ENCODE measurements at regions not wholly inside any gene's neighbourhood (a gene's known extent, or its start where the extent isn't known, plus 50 kb on each side); places are given as distances from the start of the nearest gene placed in this dataset.
A peak's percentile ranks its signal among the peaks of the same experiment; 100 is the strongest.
"Not testable (repeated sequence)": the region's sequence is repeated elsewhere in the genome, so short reads cannot be mapped to it uniquely, and the experiment has no call there.

DNA sequence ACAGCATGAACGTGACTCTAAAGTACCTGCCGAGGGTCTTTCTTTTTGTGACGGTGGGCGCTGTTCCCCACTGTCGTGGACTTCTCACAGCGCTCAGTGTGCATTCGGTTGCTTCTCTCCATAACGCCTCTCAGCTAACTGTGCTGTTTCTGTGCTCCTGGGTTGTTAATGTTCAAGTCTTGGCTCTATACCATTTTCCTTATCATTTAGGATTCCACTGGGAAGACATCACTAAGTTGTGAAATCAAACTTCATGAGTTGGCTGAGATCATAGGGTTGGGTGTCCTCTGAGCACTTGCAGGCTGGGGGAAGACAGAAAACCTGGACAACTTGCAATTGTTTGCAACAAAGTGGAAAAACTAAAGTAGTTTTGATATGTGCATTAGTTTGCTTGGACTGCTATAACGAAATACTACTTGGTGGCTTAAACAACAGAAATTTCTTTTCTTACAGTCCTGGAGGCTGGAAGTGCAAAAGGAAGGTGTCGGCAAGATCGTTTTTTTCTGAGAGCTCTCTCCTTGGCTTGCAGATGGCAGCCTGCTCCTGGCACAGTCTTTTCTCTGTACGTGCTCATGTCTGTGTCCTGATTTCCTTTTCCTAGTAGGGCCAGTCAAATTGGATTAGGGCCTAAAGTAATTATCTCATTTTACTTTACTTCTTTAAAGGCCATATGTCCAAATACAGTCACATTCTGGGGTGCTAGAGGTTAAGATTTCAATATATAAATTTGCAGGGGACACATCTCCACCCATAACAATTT, 270.0 kb upstream of the PLGLB2 start:
- not testable (repeated sequence) for DNase-seq (ENCODE audit: low read depth); H3K4me3 ChIP-seq (ENCODE audit: low read length)

DNA sequence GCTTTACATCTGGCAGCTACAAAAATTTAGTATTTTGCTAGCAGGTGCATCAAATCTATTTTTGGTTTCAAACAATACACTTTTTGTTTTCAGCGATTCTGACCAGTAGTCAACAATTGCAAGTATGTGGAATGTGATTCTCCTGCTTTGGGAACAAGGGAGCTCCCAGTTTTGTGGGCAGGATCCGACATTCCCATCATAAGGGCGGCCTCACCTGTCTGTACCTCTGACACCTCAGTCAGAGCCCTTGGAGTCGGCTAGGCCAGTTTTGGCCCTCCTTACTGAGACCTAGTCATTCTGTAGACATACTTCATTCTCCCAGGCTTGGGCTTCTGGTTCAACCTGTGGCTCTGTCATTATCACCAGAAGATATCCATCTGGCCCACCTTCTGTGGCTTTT, 269.0 kb upstream of the PLGLB2 start:
- not testable (repeated sequence) for H3K4me3 ChIP-seq (ENCODE audit: low read length); DNase-seq (ENCODE audit: low read depth)

DNA sequence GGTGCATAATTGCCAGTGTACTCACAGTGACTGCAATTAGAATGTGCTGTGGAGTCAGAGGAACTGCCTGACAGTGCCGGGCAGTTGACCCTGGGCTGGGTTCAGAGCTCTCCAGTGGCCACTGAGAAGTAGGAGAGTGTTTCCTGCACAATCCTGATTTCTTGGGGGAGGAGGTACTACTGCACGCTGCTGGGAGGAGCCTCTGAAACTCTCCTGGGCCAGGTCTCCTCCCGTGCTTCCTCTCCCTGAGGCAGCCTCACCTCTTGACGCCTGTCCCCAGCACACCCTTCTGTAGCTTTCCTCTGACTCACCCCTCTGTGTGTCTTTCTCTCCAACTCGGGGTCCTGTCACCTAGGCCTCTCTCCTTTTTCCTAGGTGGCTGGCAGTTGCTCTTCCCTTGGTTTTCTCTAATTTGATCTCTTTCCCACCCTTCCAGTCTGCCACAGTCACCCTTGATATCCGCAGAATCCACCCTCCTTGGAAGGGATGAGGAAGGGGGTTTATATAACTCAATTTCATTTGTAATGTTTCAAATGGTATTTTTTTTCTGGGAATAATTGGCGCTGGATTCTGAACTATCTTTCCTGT, 264.7 kb upstream of the PLGLB2 start:
- DNase-seq (ENCODE audit: low read depth), result not testable (repeated sequence)

DNA sequence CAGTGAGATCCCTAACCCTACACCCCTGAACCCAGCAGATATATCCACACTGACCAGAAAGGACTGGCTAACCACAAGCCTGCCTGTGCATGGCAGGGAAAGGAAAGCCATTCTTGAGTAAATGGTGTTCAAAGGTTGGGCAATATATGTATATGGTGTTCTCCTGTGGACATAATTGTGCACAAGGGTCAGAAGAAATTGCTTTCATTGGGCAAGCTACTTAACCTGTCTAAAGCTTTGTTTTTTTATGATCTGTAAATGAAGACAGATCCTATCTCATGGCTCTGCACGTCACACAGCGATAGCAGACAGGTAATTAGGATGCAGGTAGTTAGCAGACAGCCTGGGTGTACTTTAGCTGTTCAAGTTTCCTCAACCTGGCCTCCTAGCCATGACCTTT, 263.5 kb upstream of the PLGLB2 start:
- H3K4me3 ChIP-seq (ENCODE audit: low read length); DNase-seq (ENCODE audit: low read depth): not testable (repeated sequence)

More for the DNA sequence above, 264.7 kb upstream of the PLGLB2 start:
- H3K4me3 ChIP-seq (ENCODE audit: low read length), result not testable (repeated sequence)

DNA sequence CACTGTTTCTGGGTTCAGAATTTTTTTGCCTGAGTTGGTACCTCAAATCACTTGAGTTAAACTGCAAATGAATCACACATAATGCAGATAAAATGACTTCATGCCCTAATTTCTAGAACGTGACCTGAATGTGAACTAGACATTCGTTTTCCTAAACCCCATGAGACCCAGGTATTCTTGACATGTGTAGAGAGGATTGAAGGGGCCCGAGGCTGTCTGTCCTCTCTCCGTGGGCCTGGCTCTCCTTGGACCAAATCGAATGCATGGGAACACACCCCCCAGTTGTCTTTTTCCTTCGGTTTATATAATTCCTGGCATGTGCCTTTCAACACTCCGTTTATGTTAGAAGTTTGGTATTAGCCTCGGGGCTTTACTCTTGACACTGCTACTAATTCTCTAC, 262.4 kb upstream of the PLGLB2 start:
- DNase-seq (ENCODE audit: low read depth); H3K4me3 ChIP-seq (ENCODE audit: low read length): not testable (repeated sequence)

DNA sequence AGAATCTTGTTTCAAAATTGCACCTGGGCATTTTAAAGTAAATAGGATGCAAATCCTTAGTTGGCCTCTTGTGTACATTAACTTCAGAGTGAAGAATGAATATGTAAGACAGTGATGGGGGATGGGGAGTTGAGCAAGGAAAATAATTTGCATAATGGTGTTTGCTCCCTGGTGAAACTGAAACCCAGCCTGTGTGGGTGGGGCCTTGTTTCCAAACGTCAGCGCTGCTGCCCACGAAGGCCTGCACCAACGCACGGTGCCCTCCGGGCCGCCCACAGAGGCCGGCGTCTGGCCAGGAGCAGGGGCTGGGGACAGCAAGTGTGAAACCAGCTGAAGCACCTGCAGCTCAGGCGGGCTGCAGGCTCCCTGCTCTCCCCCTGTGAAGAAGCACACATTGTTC, 262.0 kb upstream of the PLGLB2 start:
- not testable (repeated sequence) for DNase-seq (ENCODE audit: low read depth); H3K4me3 ChIP-seq (ENCODE audit: low read length)

DNA sequence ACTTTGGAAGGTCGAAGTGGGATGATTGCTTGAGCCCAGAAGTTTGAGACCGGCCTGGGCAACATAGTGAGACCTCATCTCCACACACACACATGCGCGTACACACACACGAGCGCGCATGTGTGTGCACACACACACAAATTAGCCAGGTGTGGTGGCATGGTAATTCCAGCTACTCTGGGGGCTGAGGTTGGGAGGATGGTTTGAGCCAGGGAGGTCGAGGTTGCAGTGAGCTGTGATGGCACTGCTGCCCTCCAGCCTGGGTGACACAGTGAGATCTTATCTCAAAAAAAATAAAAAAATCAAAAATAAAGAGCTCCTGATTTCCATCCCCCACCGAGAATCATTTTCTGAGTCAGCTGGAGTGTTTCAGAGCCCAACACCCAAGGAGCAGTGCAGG, 261.5 kb upstream of the PLGLB2 start:
- not testable (repeated sequence) for DNase-seq (ENCODE audit: low read depth); H3K4me3 ChIP-seq (ENCODE audit: low read length)

DNA sequence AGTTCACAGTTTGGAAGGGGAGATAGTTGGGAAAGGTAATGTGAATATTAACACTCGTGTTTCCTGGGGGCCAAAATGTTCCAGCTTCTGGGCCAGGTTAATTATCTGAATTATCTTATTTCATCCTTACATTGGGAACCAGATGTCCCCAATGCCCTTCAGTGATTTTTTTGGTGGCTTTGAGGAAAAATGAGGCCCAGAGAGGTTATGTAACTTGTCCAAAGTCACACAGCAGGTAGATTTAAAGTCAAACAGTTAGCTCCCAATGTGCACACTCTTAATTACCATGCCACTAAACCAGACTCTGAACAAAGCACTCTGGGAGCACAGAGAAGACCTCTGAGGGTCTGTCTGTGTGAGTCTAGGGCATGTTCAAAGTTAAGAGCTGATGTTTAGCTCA, 259.9 kb upstream of the PLGLB2 start:
- H3K4me3 ChIP-seq (ENCODE audit: low read length); DNase-seq (ENCODE audit: low read depth): not testable (repeated sequence)

DNA sequence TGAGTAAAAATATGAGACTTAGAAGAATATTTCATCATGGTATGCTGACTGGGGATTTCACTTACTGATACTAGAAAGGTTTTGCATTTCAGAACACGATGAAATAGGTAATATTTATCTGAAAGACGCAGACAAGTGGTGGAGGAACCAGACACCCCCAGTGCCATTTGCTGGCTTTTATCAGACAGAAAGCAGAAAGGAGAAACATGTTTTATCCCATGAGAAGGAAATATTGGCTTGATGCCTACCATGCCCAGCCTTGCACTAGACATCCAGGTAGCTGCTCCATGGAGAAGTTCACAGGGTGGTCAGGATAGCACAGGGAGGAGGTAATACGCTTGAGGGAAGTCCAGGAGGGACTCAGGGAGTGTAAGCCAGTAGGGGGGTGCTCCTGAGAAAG, 258.9 kb upstream of the PLGLB2 start:
- not testable (repeated sequence) for DNase-seq (ENCODE audit: low read depth); H3K4me3 ChIP-seq (ENCODE audit: low read length)

DNA sequence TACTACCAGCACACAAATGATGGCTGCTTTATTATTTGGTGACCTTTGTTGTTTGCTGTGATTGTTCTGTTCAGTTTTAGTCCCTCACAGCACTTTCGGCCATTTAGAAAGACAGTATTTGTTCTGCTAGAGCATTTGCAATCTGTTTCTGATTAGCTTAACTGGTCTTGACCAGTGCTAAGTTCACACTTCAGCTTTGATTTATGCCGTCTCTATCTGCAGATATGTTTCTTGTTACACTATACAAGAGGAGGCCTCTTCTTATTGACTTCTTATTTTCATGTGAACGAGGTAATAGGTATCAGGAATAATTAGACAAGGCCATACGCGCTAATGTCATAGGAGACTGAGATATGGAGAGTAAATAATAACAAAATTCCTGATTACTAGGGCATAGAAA, 253.0 kb upstream of the PLGLB2 start:
- H3K4me3 ChIP-seq (ENCODE audit: low read length); DNase-seq (ENCODE audit: low read depth): not testable (repeated sequence)

DNA sequence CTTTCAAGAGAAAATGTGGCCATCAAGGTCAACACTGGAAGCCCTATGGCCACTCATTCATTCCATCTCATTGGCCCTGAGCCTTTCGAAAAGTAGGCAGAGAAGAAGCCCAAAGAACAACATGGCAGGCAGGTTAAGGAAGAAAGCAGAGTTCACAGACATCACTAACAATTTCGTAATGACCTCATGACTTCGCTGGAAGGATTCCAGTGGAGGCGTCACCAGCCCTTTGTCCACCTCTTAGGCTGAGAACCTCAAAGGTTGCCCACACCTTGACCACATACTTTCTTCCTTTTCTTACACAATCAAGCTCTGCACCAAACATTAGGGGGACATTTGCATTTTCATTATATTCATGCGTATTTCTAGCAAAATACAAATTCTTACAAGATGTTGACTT, 252.4 kb upstream of the PLGLB2 start:
- DNase-seq (ENCODE audit: low read depth), result not testable (repeated sequence)

DNA sequence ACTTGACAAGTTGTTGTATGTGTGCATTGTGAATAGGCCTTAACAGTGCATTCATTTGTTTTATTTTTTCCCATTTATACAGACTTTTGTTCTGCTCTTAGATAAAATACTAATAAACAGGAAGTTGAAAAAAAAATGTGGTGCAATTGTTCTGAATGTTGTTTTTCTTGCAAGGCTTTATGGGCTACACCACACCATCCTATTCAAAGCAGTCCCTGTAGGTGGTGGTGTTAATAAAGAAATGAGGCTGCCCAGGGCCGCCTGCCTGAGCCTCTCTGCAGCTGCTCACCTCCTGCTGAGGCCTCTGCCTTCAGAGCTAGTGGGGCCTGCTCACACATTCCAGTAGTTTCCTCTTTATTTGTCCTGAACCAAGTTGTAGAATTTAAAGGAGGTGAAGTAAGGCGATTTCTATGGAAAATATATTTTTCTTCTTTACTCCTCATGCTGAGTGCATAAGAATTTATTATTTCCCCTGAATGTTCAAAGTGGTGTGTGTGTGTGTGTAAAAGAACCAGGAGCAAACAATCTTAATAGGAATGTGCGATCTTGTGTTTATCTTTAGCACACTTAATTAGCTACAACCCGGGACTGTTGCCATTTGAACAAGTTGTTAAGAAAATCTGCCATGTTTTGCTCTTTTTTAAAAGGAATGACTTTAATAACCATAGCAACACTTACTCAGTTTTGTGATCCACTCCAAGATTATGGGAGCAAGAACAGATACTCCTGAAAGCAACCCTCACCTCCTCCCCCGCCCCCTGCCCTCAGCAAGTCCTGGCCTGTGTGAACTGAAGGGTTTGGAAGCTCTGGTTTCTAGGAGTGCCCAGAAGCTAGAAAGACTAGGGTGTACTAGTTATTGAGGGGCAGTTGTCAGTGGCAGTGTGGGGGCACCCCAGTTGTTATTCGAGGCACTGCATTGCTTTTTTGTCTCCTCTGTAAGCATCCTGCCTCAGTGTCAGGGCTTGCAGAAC, 251.6 kb upstream of the PLGLB2 start:
- peak; percentile 24 for DNase-seq (ENCODE audit: low read depth)

More for the DNA sequence above, 252.4 kb upstream of the PLGLB2 start:
- H3K4me3 ChIP-seq (ENCODE audit: low read length), result not testable (repeated sequence)

DNA sequence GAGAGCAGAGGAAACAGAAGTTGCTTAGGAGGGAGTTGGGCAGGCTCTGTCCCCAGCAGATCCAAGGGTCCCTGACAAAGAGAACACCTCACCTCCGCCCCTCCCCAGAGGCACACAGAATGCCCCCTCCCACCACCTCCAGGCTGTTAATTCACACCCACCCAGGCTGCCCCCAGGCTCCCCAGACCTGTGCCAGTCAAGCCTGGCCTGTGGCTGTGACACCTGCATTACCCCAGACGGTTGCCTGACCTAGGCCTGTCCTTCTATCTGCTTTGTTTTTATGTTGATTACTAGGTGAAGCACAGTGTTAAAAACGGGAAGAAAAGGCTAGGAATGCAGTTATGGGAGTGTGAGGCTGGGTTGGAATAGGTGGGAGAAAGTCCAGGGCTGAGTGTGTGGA, 250.8 kb upstream of the PLGLB2 start:
- not testable (repeated sequence) for H3K4me3 ChIP-seq (ENCODE audit: low read length); DNase-seq (ENCODE audit: low read depth)

More for the DNA sequence above, 251.6 kb upstream of the PLGLB2 start:
- TF ChIP-seq, protein P1, sequence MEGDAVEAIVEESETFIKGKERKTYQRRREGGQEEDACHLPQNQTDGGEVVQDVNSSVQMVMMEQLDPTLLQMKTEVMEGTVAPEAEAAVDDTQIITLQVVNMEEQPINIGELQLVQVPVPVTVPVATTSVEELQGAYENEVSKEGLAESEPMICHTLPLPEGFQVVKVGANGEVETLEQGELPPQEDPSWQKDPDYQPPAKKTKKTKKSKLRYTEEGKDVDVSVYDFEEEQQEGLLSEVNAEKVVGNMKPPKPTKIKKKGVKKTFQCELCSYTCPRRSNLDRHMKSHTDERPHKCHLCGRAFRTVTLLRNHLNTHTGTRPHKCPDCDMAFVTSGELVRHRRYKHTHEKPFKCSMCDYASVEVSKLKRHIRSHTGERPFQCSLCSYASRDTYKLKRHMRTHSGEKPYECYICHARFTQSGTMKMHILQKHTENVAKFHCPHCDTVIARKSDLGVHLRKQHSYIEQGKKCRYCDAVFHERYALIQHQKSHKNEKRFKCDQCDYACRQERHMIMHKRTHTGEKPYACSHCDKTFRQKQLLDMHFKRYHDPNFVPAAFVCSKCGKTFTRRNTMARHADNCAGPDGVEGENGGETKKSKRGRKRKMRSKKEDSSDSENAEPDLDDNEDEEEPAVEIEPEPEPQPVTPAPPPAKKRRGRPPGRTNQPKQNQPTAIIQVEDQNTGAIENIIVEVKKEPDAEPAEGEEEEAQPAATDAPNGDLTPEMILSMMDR (conservative IDR thresholded peaks at IDR 0.05; ENCODE audit: low read depth, low read length), result peak; percentile 11
- H3K4me3 ChIP-seq (ENCODE audit: low read length), result not testable (repeated sequence)

DNA sequence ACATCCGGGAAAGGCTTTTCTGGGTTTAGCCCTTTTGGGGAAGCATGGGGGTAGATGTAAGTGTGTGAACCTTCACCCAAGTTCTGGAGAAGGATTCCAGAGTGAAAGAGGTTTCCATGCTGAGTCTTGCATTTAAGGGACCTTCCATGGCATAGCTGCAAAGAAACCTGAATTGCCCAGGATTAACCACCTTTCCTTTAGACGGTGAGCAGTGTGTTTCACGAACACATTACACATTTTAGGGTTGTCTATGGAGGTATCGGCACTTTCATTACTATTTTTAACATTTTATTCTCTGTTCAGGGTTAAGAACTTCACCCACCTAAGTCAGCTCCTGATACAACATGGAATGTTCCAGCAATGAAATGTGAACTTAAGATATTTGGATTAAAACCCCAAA, 250.2 kb upstream of the PLGLB2 start:
- DNase-seq (ENCODE audit: low read depth); H3K4me3 ChIP-seq (ENCODE audit: low read length): not testable (repeated sequence)

DNA sequence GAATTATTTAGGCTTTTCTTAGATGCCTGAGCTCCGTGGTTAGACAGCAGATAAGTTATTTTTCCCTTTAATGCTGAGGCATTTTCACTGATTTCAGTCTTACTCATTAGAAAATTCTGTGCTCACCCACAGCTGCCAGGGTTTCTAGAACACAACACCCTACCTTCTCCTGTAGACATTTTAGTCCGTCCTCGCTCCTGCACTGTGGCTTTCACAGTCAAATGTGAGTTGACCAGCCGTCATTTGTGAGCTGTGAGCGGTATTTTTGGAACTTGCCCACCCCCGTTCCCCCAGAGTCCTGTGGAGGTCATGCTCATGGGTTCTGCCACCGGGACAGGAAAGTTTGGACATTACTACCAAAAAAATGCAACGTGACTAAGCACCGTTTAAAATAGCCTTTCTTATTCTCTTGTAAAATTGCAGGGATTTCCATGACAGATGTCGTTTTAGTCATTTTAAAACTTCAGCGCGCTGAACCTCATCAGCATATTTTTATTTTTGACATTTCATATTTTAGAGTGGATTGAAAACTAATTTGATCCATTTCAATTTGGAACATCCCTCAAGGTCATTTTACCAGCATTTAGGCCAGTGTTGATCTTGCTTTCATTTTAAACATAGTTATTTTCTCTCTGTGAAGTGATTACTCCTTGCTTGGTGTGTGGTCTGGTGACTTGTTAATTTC, 249.6 kb upstream of the PLGLB2 start:
- not testable (repeated sequence) for H3K4me3 ChIP-seq (ENCODE audit: low read length); DNase-seq (ENCODE audit: low read depth)

DNA sequence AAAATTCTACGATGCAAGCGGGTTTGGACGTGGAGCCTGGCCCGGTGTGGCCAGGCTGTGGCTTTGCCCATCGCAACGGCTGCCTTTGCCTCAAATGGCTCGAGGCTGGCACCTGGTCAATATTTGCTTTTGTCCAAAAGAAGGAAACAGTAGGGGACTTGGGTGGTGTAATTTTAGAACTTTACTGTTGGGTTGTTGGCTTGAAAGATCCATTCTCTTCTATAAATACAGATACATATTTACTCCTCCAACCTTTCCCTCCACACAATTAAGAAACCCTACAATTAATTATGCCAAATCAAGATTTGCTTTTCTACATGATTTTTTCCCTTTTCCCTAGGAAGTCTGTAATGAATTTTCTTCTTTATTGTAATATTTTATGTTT, 249.0 kb upstream of the PLGLB2 start:
- H3K4me3 ChIP-seq (ENCODE audit: low read length); DNase-seq (ENCODE audit: low read depth): not testable (repeated sequence)

DNA sequence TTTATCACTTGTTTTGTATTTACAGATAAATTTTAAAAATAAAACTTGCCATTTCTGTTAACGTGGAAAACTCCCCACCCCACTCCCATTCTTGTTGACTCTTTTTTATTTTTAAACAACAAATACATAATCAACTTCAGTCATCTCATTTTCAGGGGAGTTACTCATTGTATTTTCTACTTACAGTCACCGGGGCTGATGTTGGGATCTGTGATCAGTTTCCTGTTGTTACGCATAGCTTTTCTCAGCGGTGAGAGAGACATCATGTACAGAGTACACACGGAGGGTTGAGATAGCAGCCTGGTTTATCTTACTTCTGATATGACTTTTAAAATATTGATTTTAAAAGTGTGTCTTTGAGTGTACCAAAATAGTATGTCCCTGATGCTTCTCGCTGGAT, 248.0 kb upstream of the PLGLB2 start:
- H3K4me3 ChIP-seq (ENCODE audit: low read length); DNase-seq (ENCODE audit: low read depth): not testable (repeated sequence)

DNA sequence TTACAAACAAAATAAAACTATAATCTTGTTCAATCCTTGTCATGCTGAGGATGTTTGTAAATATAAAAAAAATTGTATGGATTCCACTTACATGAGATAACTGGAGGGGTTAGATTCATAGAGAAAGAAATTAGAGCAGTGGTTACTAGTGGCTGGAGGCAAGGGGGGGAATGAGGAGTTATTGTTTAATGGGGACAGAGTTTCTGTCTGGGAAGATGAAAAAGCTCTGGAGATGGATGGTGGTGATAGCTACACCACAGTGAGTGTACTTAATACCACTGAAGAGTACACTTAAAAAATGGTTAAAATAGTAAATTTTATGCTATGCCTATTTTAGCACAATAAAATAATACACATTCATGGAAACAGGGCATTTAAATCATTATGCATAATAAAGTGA, 247.5 kb upstream of the PLGLB2 start:
- not testable (repeated sequence) for DNase-seq (ENCODE audit: low read depth); H3K4me3 ChIP-seq (ENCODE audit: low read length)

Measured in retinal pigment epithelial cell (primary cell).